Natural killer cell treated with Interleukin-12 subunit alpha and Interleukin-12 subunit beta and Interleukin-15 and Interleukin-18, amount 100 ng/mL, for 72 hours (primary cell): ENCODE measurements at regions not wholly inside any gene's neighbourhood (a gene's known extent, or its start where the extent isn't known, plus 50 kb on each side); places are given as distances from the start of the nearest gene placed in this dataset.

Source experiments
- ATAC-seq, 2 donors: fragments of 150-1000 bp; cut with Tn5 transposase in 1 of 2; sonication (Bioruptor Pico), chemical (Tn5 transposase) in 1 of 2; 2 replicates each; pipeline ENCODE4 v1.10.0; 2021
- DNase-seq: peaks from one replicate; pipeline ENCODE4 v3.0.0; 2022; ENCODE audit warnings: low spot score
- H3K27ac Mint-ChIP-seq, 2 donors: 1 replicate in 1 of 2; 2 replicates in 1 of 2; pipeline ENCODE4 v1.8.0; 2022; ENCODE audit warnings: mixed read lengths in 2 of 2, mild to moderate bottlenecking in 1 of 2, moderate library complexity in 1 of 2
- H3K27me3 Mint-ChIP-seq, 2 donors: 1 replicate in 1 of 2; 2 replicates in 1 of 2; pipeline ENCODE4 v1.8.0; 2022; ENCODE audit warnings: mixed read lengths in 2 of 2
- H3K36me3 Mint-ChIP-seq: one replicate; pipeline ENCODE4 v1.8.0; 2022; ENCODE audit warnings: mixed read lengths
- H3K4me1 Mint-ChIP-seq, 2 donors: 1 replicate in 1 of 2; 2 replicates in 1 of 2; pipeline ENCODE4 v1.8.0; 2022; ENCODE audit warnings: low read depth in 2 of 2, mixed read lengths in 2 of 2, mild to moderate bottlenecking in 1 of 2
- H3K4me3 Mint-ChIP-seq: one replicate; pipeline ENCODE4 v1.8.0; 2022; ENCODE audit warnings: mixed read lengths
- H3K9me3 Mint-ChIP-seq: 2 replicates; pipeline ENCODE4 v1.8.0; 2022; ENCODE audit warnings: mixed read lengths

GRCh38 chr11:80343436-80343835, 902.6 kb upstream of the TENM4 start:
- Mint-ChIP-seq H3K4me3 (no peak overlapping the region), H3K9me3 (peaks cover 7% of the 10 kb centered on the region), H3K4me1 (no peaks in the 10 kb centered on the region), H3K27ac (no peak overlapping the region), H3K36me3 (no peaks in the 10 kb centered on the region), H3K27me3 (no peaks in the 10 kb centered on the region)
- ATAC-seq (no peak), DNase-seq (no peak)

DNA sequence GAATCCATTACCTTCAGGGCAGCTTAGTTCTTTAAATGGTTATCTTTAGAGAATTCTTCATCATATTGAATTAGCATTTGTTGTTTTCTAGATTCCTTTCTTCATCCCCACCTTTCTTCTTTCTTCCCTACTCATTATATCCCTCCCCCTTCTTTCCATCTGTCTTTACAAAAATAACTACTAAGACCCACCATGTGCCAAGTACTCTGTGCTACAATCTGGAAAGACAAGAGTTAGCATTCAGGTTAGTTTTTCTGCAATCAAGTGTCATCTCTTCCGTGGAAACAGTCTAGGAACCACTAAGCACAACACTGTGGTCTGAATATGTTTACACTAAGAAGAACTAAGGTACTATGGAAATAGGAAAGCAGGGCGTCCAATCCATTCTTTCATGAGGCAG, 897.4 kb upstream of the TENM4 start:
- no peak for ATAC-seq
- no peaks in the 10 kb centered on the region for H3K36me3 Mint-ChIP-seq
- H3K27ac Mint-ChIP-seq, result no peak overlapping the region
- DNase-seq, result no peak
- H3K4me3 Mint-ChIP-seq, result no peak overlapping the region
- H3K4me1 Mint-ChIP-seq, result no peaks in the 10 kb centered on the region
- no peaks in the 10 kb centered on the region for H3K27me3 Mint-ChIP-seq
- peaks cover 9% of the 10 kb centered on the region for H3K9me3 Mint-ChIP-seq

DNA sequence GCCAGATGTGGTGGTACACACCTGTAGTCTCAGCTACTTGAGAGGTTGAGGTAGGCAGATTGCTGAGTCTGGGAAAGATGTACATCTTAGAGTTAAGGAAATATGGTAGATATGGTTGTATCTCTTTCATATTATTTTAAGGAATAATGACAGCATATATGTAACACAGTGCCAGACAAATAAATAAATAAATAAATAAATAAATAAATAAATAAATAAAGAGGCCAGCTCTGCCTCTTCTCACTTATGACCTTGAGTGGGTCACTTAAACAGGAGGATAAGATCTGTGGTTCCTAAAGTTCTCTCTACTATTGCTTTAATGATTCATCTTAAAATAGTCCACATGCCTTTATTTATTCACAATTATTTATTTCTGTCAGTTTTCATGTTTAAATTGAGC, 890.9 kb upstream of the TENM4 start:
- no peaks in the 10 kb centered on the region for H3K27me3 Mint-ChIP-seq
- no peak overlapping the region for H3K27ac Mint-ChIP-seq
- no peak overlapping the region for H3K4me3 Mint-ChIP-seq
- ATAC-seq (no peak), DNase-seq (no peak)
- no peaks in the 10 kb centered on the region for H3K4me1 Mint-ChIP-seq
- no peaks in the 10 kb centered on the region for H3K36me3 Mint-ChIP-seq
- peaks cover 11% of the 10 kb centered on the region for H3K9me3 Mint-ChIP-seq

- no peaks in the 10 kb centered on the region for H3K36me3 Mint-ChIP-seq
- DNase-seq, result no peak
- no peaks in the 10 kb centered on the region for H3K4me1 Mint-ChIP-seq
- H3K4me3 Mint-ChIP-seq, result no peak overlapping the region
- no peaks in the 10 kb centered on the region for H3K27me3 Mint-ChIP-seq
- ATAC-seq, result no peak
- H3K9me3 Mint-ChIP-seq, result peaks cover 12% of the 10 kb centered on the region
- H3K27ac Mint-ChIP-seq, result no peak overlapping the region
Observed at GRCh38 chr11:80330264-80330663, 889.4 kb upstream of the TENM4 start.

DNA sequence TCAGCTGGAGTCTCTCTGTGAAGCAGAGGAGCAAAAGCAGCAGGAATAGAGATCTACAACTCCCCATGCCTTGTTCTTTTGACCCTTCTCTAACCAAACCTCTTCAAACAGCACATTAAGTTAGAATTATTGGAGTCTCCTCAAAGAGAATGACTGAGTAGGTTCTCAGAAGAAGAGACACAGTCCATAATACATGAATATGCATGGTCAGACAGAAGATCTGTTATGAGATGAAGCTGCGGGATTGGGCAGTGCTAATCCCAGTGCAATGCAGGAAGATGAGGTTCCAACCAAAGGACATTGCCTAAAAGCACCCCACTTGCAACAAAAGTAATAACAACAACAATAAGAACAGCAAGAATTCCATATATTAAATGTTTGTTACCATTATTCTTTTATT, 887.9 kb upstream of the TENM4 start:
- Mint-ChIP-seq H3K36me3 (no peaks in the 10 kb centered on the region), H3K27ac (no peak overlapping the region), H3K27me3 (no peaks in the 10 kb centered on the region), H3K9me3 (peaks cover 13% of the 10 kb centered on the region), H3K4me1 (no peaks in the 10 kb centered on the region), H3K4me3 (no peak overlapping the region)
- no peak for DNase-seq
- ATAC-seq, result no peak

DNA sequence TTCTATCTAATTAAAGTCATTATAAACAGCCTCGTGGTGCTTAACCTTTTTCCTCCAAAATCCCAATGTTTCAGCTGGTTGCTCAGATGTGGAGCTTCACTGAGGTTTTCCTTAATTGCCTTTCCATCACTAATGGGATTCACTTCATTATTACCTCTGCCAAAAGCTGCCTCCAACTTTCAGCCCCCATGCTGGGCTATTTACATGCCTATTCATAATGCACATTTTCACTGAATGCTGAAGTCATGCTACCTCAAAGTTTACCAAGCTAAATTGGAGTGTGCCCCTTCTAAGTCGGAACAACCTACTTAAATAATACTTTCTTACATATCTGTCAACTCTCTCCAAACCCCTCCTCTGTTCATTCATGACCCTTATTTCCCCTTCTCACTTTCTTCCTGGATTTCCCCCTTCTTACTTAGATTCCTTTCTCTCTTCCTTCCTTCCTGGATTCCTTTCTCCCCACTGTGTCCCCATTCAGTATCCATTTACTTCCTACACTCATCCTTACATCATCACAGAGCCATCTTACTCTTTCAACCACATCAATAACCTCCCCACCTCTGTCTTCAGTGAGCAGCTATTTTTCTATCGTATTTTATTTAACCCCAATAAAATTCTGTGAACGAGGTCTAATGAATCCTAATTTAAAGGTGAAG, 887.3 kb upstream of the TENM4 start:
- H3K4me3 Mint-ChIP-seq, result no peak overlapping the region
- no peaks in the 10 kb centered on the region for H3K4me1 Mint-ChIP-seq

GRCh38 chr11:80321786-80322185, 881.0 kb upstream of the TENM4 start:
- Mint-ChIP-seq H3K4me1 (no peaks in the 10 kb centered on the region), H3K27me3 (no peaks in the 10 kb centered on the region), H3K36me3 (peaks cover 4% of the 10 kb centered on the region), H3K9me3 (peaks cover 28% of the 10 kb centered on the region), H3K4me3 (no peak overlapping the region), H3K27ac (no peak overlapping the region)
- DNase-seq (no peak), ATAC-seq (no peak)

More for the DNA sequence above, 887.3 kb upstream of the TENM4 start:
- no peaks in the 10 kb centered on the region for H3K36me3 Mint-ChIP-seq
- no peaks in the 10 kb centered on the region for H3K27me3 Mint-ChIP-seq
- DNase-seq, result no peak
- no peak overlapping the region for H3K27ac Mint-ChIP-seq
- ATAC-seq, result no peak
- H3K9me3 Mint-ChIP-seq, result peaks cover 17% of the 10 kb centered on the region

GRCh38 chr11:80320765-80321164, 879.9 kb upstream of the TENM4 start:
- peaks cover 35% of the 10 kb centered on the region for H3K9me3 Mint-ChIP-seq
- H3K36me3 Mint-ChIP-seq, result peaks cover 4% of the 10 kb centered on the region
- no peak overlapping the region for H3K4me3 Mint-ChIP-seq
- ATAC-seq (no peak), DNase-seq (no peak)
- H3K4me1 Mint-ChIP-seq, result no peaks in the 10 kb centered on the region
- H3K27me3 Mint-ChIP-seq, result no peaks in the 10 kb centered on the region
- H3K27ac Mint-ChIP-seq, result no peak overlapping the region

GRCh38 chr11:80320226-80320625, 879.4 kb upstream of the TENM4 start:
- Mint-ChIP-seq H3K27ac (no peak overlapping the region), H3K4me1 (no peaks in the 10 kb centered on the region), H3K36me3 (peaks cover 4% of the 10 kb centered on the region), H3K4me3 (no peak overlapping the region), H3K27me3 (no peaks in the 10 kb centered on the region), H3K9me3 (peaks cover 31% of the 10 kb centered on the region)
- no peak for ATAC-seq
- DNase-seq, result no peak

DNA sequence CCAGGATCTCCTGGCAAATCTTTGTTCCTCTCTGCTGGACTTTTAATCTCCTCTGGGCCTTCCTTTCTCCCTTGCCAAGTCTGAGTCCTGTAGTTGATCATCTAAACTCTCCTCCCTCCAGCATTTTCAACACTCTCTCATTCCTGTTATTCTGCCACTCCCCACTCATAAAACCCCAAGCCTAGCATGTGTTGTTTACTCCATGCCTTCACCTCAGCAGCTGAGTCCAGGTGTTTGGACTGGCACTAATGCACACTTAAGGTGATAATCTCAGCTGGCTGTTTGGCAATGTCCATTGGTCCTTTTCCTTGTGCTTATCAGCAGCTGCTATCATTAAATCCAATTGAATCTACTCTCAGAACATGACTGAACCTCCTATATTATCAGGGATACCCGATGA, 876.8 kb upstream of the TENM4 start:
- H3K4me1 Mint-ChIP-seq, result no peaks in the 10 kb centered on the region

DNA sequence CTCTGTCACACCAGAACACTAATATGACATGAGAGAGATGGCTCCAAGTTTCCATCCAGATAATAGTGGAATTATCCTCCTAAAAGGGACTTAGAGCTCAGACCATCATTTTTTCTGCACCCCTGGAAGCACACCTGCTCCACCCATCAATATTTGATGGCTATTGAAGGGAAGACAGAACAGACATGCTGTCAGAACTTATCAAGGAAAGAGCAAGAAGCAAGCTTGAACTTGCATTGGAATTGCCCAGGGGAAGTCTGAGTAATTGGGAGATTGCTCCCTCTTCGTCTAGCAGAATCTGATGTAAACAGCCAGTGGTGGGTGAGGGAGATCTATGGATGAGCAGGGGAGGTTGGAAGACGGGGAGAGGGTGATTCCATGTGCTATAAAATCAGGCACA, 874.4 kb upstream of the TENM4 start:
- Mint-ChIP-seq H3K27ac (no peak overlapping the region), H3K9me3 (peaks cover 28% of the 10 kb centered on the region), H3K27me3 (no peaks in the 10 kb centered on the region), H3K36me3 (peaks cover 4% of the 10 kb centered on the region), H3K4me3 (no peak overlapping the region), H3K4me1 (no peaks in the 10 kb centered on the region)
- no peak for ATAC-seq
- no peak for DNase-seq

More for the DNA sequence above, 876.8 kb upstream of the TENM4 start:
- no peaks in the 10 kb centered on the region for H3K27me3 Mint-ChIP-seq
- H3K27ac Mint-ChIP-seq, result no peak overlapping the region
- ATAC-seq (no peak), DNase-seq (no peak)
- no peak overlapping the region for H3K4me3 Mint-ChIP-seq
- H3K9me3 Mint-ChIP-seq, result peaks cover 27% of the 10 kb centered on the region
- H3K36me3 Mint-ChIP-seq, result peaks cover 4% of the 10 kb centered on the region

- H3K4me3 Mint-ChIP-seq, result no peak overlapping the region
- DNase-seq (no peak), ATAC-seq (no peak)
- H3K4me1 Mint-ChIP-seq, result no peaks in the 10 kb centered on the region
- no peaks in the 10 kb centered on the region for H3K27me3 Mint-ChIP-seq
- no peak overlapping the region for H3K27ac Mint-ChIP-seq
- H3K9me3 Mint-ChIP-seq, result peaks cover 16% of the 10 kb centered on the region
- H3K36me3 Mint-ChIP-seq, result peaks cover 6% of the 10 kb centered on the region
Observed at GRCh38 chr11:80309301-80309700, 868.5 kb upstream of the TENM4 start.

DNA sequence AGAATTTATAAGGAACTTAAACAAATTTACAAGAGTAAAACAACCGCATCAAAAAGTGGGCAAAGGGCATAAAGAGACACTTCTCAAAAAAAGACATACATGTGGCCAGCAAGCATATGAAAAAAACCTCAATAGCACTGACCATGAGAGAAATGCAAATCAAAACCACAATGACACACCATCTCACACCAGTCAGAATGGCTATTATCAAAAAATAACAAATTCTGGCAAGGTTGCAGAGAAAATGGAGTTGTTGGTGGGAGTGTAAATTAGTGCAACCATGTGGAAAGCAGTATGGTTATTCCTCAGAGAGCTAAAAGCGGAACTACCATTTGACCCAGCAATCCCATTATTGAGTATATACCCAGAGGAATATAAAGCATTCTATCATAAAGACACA, 866.8 kb upstream of the TENM4 start:
- no peak for DNase-seq
- Mint-ChIP-seq H3K9me3 (peaks cover 23% of the 10 kb centered on the region), H3K27me3 (no peaks in the 10 kb centered on the region), H3K27ac (no peak overlapping the region), H3K36me3 (peaks cover 6% of the 10 kb centered on the region), H3K4me3 (no peak overlapping the region), H3K4me1 (no peaks in the 10 kb centered on the region)
- ATAC-seq, result no peak

- Mint-ChIP-seq H3K9me3 (peaks cover 15% of the 10 kb centered on the region), H3K27ac (no peak overlapping the region), H3K27me3 (no peaks in the 10 kb centered on the region), H3K4me1 (no peaks in the 10 kb centered on the region), H3K36me3 (no peaks in the 10 kb centered on the region), H3K4me3 (no peak overlapping the region)
- no peak for DNase-seq
- ATAC-seq, result no peak
Observed at GRCh38 chr11:80297858-80298632, 857.2 kb upstream of the TENM4 start.
